Kidney epithelial cell (primary cell): ENCODE measurements at regions not wholly inside any gene's neighbourhood (a gene's known extent, or its start where the extent isn't known, plus 50 kb on each side); places are given as distances from the start of the nearest gene placed in this dataset.
"Not testable (repeated sequence)": the region's sequence is repeated elsewhere in the genome, so short reads cannot be mapped to it uniquely, and the experiment has no call there.

Experiments
- DNase-seq: peaks from one replicate; pipeline ENCODE4 v3.0.0-alpha.2; 2010; ENCODE audit warnings: low read depth
- H3K27me3 ChIP-seq: 2 replicates; pipeline ENCODE4 v1.6.0; 2011; ENCODE audit warnings: low read length; ENCODE audit not compliant: control insufficient read depth, insufficient read depth
- H3K36me3 ChIP-seq: 2 replicates; pipeline ENCODE4 v1.5.1; 2011; ENCODE audit warnings: low read length; ENCODE audit not compliant: control insufficient read depth, insufficient read depth
- H3K4me3 ChIP-seq: 2 replicates; pipeline ENCODE4 v1.5.1; 2011; ENCODE audit warnings: low read depth, mild to moderate bottlenecking, control low read depth, low read length
- CTCF ChIP-seq: IDR thresholded peaks from 2 replicates; pipeline ENCODE4 v1.5.1; 2011; ENCODE audit warnings: mild to moderate bottlenecking, moderate library complexity, low read length, control low read depth, inconsistent platforms; ENCODE audit not compliant: insufficient read depth, poor library complexity, severe bottlenecking

- no peak for TF ChIP-seq CTCF
- no peak for DNase-seq
Measured at GRCh38 chr1:115159958-115160357, 70.7 kb upstream of the TSPAN2 start.

DNA sequence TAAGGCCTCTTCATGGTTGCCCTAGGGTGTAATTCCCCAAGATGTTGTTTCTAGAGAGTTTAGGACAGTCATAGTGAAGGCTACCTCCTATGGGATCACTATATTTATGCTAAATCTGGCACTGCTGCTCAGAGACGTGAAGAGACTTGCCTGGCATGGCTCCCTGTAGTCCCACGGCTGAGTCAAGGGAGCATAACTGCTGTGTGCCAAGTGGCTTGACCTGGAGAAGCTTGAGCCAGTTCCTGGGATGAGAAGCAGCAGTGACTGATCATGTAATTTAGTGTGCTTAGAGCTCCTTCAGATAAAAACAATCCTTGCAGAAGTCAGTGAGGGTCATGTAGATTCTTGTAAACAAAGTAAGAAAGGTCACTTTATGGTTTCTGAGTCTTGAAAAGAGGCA lies 68.9 kb upstream of the TSPAN2 start:
- Histone ChIP-seq H3K4me3 (no peak overlapping the region), H3K27me3 (no peaks in the 10 kb centered on the region), H3K36me3 (no peaks in the 10 kb centered on the region)
- no peak for DNase-seq
- TF ChIP-seq CTCF, result no peak

More at GRCh38 chr1:115159958-115160357, 70.7 kb upstream of the TSPAN2 start:
- Histone ChIP-seq H3K4me3 (no peak overlapping the region), H3K27me3 (no peaks in the 10 kb centered on the region), H3K36me3 (no peaks in the 10 kb centered on the region)

- Histone ChIP-seq H3K4me3 (no peak overlapping the region), H3K27me3 (no peaks in the 10 kb centered on the region), H3K36me3 (no peaks in the 10 kb centered on the region)
- no peak for TF ChIP-seq CTCF
- no peak for DNase-seq
Measured at GRCh38 chr1:115156826-115157468, 67.6 kb upstream of the TSPAN2 start.

GRCh38 chr1:115153966-115154557 lies 64.8 kb upstream of the TSPAN2 start:
- DNase-seq, result no peak
- no peaks in the 10 kb centered on the region for H3K36me3 ChIP-seq
- H3K4me3 ChIP-seq, result no peak overlapping the region
- TF ChIP-seq CTCF, result no peak
- no peaks in the 10 kb centered on the region for H3K27me3 ChIP-seq

- not testable (repeated sequence) for H3K4me3 ChIP-seq, H3K27me3 ChIP-seq, H3K36me3 ChIP-seq, DNase-seq
Measured at GRCh38 chr1:115147928-115148327, 58.6 kb upstream of the TSPAN2 start.

GRCh38 chr1:115145226-115145625 lies 55.9 kb upstream of the TSPAN2 start:
- Histone ChIP-seq H3K4me3 (no peak overlapping the region), H3K36me3 (no peaks in the 10 kb centered on the region), H3K27me3 (no peaks in the 10 kb centered on the region)
- no peak for TF ChIP-seq CTCF
- DNase-seq, result no peak
